Lung (tissue), 11 donors: ENCODE measurements at regions not wholly inside any gene's neighbourhood (a gene's known extent, or its start where the extent isn't known, plus 50 kb on each side); places are given as distances from the start of the nearest gene placed in this dataset.

Experiments
- ATAC-seq: fragments of 200-7000 bp; cut with Tn5 transposase; one replicate; pipeline ENCODE4 v1.9.1; 2020; ENCODE audit warnings: moderate number of reproducible peaks; ENCODE audit not compliant: insufficient read depth, low FRiP score
- DNase-seq, 3 donors: peaks; one replicate each; pipeline ENCODE4 v3.0.0-alpha.2; 2013 to 2017
- H3K27ac ChIP-seq, 2 donors: one replicate each; pipeline ENCODE4 v1.5.1; 2013; ENCODE audit warnings: mild to moderate bottlenecking in 2 of 2, moderate library complexity in 2 of 2, control low read depth in 1 of 2, inconsistent platforms in 1 of 2, low read depth in 1 of 2, low read length in 1 of 2
- H3K27me3 ChIP-seq, 3 donors: one replicate each; pipeline ENCODE4 v1.5.1; 2013; ENCODE audit warnings: low read length in 2 of 3; ENCODE audit not compliant: control insufficient read depth in 3 of 3, insufficient read depth in 3 of 3
- H3K36me3 ChIP-seq, 4 donors: one replicate each; pipeline ENCODE4 v1.5.1; 2013; ENCODE audit warnings: low read length in 4 of 4, mild to moderate bottlenecking in 1 of 4, moderate library complexity in 1 of 4; ENCODE audit not compliant: control insufficient read depth in 4 of 4, insufficient read depth in 4 of 4
- H3K4me1 ChIP-seq, 5 donors: one replicate each; pipeline ENCODE4 v1.5.1; 2013; ENCODE audit warnings: low read length in 5 of 5, mild to moderate bottlenecking in 2 of 5, moderate library complexity in 1 of 5; ENCODE audit not compliant: control insufficient read depth in 5 of 5, insufficient read depth in 5 of 5
- H3K4me3 ChIP-seq: one replicate; pipeline ENCODE4 v1.5.1; 2013; ENCODE audit warnings: mild to moderate bottlenecking, control low read depth, moderate library complexity
- H3K9ac ChIP-seq, 2 donors: one replicate each; pipeline ENCODE4 v1.5.1; 2013; ENCODE audit warnings: low read length in 2 of 2, control low read depth in 1 of 2; ENCODE audit not compliant: insufficient read depth in 1 of 2
- H3K9me3 ChIP-seq, 4 donors: one replicate each; pipeline ENCODE4 v1.5.1; 2013; ENCODE audit warnings: low read length in 3 of 4, mild to moderate bottlenecking in 1 of 4, moderate library complexity in 1 of 4; ENCODE audit not compliant: control insufficient read depth in 4 of 4, insufficient read depth in 3 of 4
- CTCF ChIP-seq: IDR thresholded peaks from 2 replicates; pipeline ENCODE4 v1.5.1; 2012; ENCODE audit warnings: mild to moderate bottlenecking; ENCODE audit errors: control extremely low read depth, extremely low read depth
- WGBS, 2 donors: extraction: QIAGEN DNeasy Blood & Tissue Kit; methylation state at CpG; one replicate each; pipeline ENCODE4 v1.1.7; 2013; 5-methylcytosine and 5-hydroxymethylcytosine counted together
- donor health status: control.
- donor health status: control.
- donor health status: Bipolar disorder and iron deficiency.
- donor health status: healthy.
- donor health status: DM: yes; HTN: yes; CAD: no.

- no peak for TF ChIP-seq CTCF
- no peaks in the 10 kb centered on the region for H3K27me3 ChIP-seq
- peaks cover 0 to under 1% (median 0%) of the 10 kb centered on the region in 4 donors for H3K9me3 ChIP-seq
- H3K27ac ChIP-seq, result no peak overlapping the region
- no peak for ATAC-seq
- H3K36me3 ChIP-seq, result no peaks in the 10 kb centered on the region
- WGBS, 2 donors, result 75 to 78% methylated on average over 2 of the region's 2 CpGs
- DNase-seq, result no peak
- peaks cover 0 to under 1% (median 0%) of the 10 kb centered on the region in 5 donors for H3K4me1 ChIP-seq
- H3K9ac ChIP-seq, result no peak overlapping the region
- H3K4me3 ChIP-seq, result no peak overlapping the region
Observed at GRCh38 chr11:90373971-90374370, 151.1 kb upstream of the CHORDC1 start.

GRCh38 chr11:90364527-90364926, 141.7 kb upstream of the CHORDC1 start:
- DNase-seq, result no peak
- no peak for TF ChIP-seq CTCF
- H3K9ac ChIP-seq, result no peak overlapping the region
- H3K4me1 ChIP-seq, result no peaks in the 10 kb centered on the region
- no peak overlapping the region for H3K4me3 ChIP-seq
- no peaks in the 10 kb centered on the region for H3K36me3 ChIP-seq
- WGBS, 2 donors, result 88 to 91% methylated on average over 2 of the region's 2 CpGs
- no peak overlapping the region for H3K27ac ChIP-seq
- H3K9me3 ChIP-seq, result no peaks in the 10 kb centered on the region
- no peaks in the 10 kb centered on the region for H3K27me3 ChIP-seq
- ATAC-seq, result no peak

- Histone ChIP-seq H3K9me3 (no peaks in the 10 kb centered on the region), H3K4me3 (no peak overlapping the region), H3K36me3 (no peaks in the 10 kb centered on the region), H3K9ac (no peak overlapping the region), H3K4me1 (no peaks in the 10 kb centered on the region), H3K27ac (no peak overlapping the region), H3K27me3 (no peaks in the 10 kb centered on the region)
- DNase-seq (no peak), ATAC-seq (no peak)
- 76 to 78% methylated on average over 1 of the region's 1 CpG for WGBS, 2 donors
- TF ChIP-seq CTCF, result no peak
Observed at GRCh38 chr11:90363739-90364138, 140.9 kb upstream of the CHORDC1 start.

- DNase-seq (peak; percentile 46 to 85 (median 85)), ATAC-seq (no peak)
- Histone ChIP-seq H3K27ac (no peak overlapping the region), H3K36me3 (no peaks in the 10 kb centered on the region), H3K27me3 (no peaks in the 10 kb centered on the region), H3K9me3 (no peaks in the 10 kb centered on the region), H3K9ac (no peak overlapping the region), H3K4me1 (peaks cover 0 to 7% (median 0%) of the 10 kb centered on the region in 5 donors), H3K4me3 (no peak overlapping the region)
- 58 to 74% methylated on average over 1 of the region's 1 CpG for WGBS, 2 donors
- TF ChIP-seq CTCF, result no peak
Observed at GRCh38 chr11:90355200-90355599, 132.4 kb upstream of the CHORDC1 start.
